NCI-H345 (cell line): ENCODE measurements at regions not wholly inside any gene's neighbourhood (a gene's known extent, or its start where the extent isn't known, plus 50 kb on each side); places are given as distances from the start of the nearest gene placed in this dataset.
"Not testable (repeated sequence)": the region's sequence is repeated elsewhere in the genome, so short reads cannot be mapped to it uniquely, and the experiment has no call there.

Experiments used
- DNase-seq: peaks from one replicate; lab custom pipeline; 2025; lab: John Stamatoyannopoulos, UW

- no peak for DNase-seq
Measured at GRCh38 chr6:66623050-66623449, 916.0 kb upstream of the EYS start.

GRCh38 chr6:66605971-66606370 lies 898.9 kb upstream of the EYS start:
- DNase-seq: no peak

GRCh38 chr6:66605011-66605410 lies 898.0 kb upstream of the EYS start:
- DNase-seq: no peak

- DNase-seq: no peak
Measured at GRCh38 chr6:66599541-66599940, 892.5 kb upstream of the EYS start.

- no peak for DNase-seq
Measured at GRCh38 chr6:66578362-66578761, 871.3 kb upstream of the EYS start.

- DNase-seq: no peak
Measured at GRCh38 chr6:66568271-66568670, 861.2 kb upstream of the EYS start.

- DNase-seq: no peak
Measured at GRCh38 chr6:66561479-66561878, 854.5 kb upstream of the EYS start.

- no peak for DNase-seq
Measured at GRCh38 chr6:66558189-66558588, 851.2 kb upstream of the EYS start.

GRCh38 chr6:66556936-66557335 lies 849.9 kb upstream of the EYS start:
- no peak for DNase-seq

GRCh38 chr6:66555082-66555481 lies 848.1 kb upstream of the EYS start:
- DNase-seq: no peak

GRCh38 chr6:66553441-66553840 lies 846.4 kb upstream of the EYS start:
- DNase-seq: no peak

GRCh38 chr6:66538551-66539135 lies 831.6 kb upstream of the EYS start:
- no peak for DNase-seq

GRCh38 chr6:66533921-66534404 lies 826.9 kb upstream of the EYS start:
- no peak for DNase-seq

GRCh38 chr6:66526061-66526460 lies 819.0 kb upstream of the EYS start:
- no peak for DNase-seq

GRCh38 chr6:66522864-66523263 lies 815.8 kb upstream of the EYS start:
- DNase-seq: no peak

GRCh38 chr6:66516377-66516776 lies 809.4 kb upstream of the EYS start:
- DNase-seq: no peak

- DNase-seq: no peak
Measured at GRCh38 chr6:66508433-66508832, 801.4 kb upstream of the EYS start.

- no peak for DNase-seq
Measured at GRCh38 chr6:66499851-66500250, 792.8 kb upstream of the EYS start.

- peak; percentile 7 for DNase-seq
Measured at GRCh38 chr6:66496659-66497058, 789.6 kb upstream of the EYS start.

GRCh38 chr6:66494643-66495042 lies 787.6 kb upstream of the EYS start:
- DNase-seq: not testable (repeated sequence)

GRCh38 chr6:66489269-66489987 lies 782.4 kb upstream of the EYS start:
- no peak for DNase-seq

- no peak for DNase-seq
Measured at GRCh38 chr6:66481216-66481615, 774.2 kb upstream of the EYS start.

- no peak for DNase-seq
Measured at GRCh38 chr6:66478705-66479104, 771.7 kb upstream of the EYS start.

GRCh38 chr6:66435321-66435720 lies 728.3 kb upstream of the EYS start:
- DNase-seq: no peak
